Lung (tissue), 11 donors: ENCODE measurements at regions not wholly inside any gene's neighbourhood (a gene's known extent, or its start where the extent isn't known, plus 50 kb on each side); places are given as distances from the start of the nearest gene placed in this dataset.
"Not testable (repeated sequence)": the region's sequence is repeated elsewhere in the genome, so short reads cannot be mapped to it uniquely, and the experiment has no call there.

Experiments used
- ATAC-seq: fragments of 200-7000 bp; cut with Tn5 transposase; one replicate; pipeline ENCODE4 v1.9.1; 2020; ENCODE audit warnings: moderate number of reproducible peaks; ENCODE audit not compliant: insufficient read depth, low FRiP score
- DNase-seq, 3 donors: peaks; one replicate each; pipeline ENCODE4 v3.0.0-alpha.2; 2013 to 2017
- H3K27ac ChIP-seq, 2 donors: one replicate each; pipeline ENCODE4 v1.5.1; 2013; ENCODE audit warnings: mild to moderate bottlenecking in 2 of 2, moderate library complexity in 2 of 2, control low read depth in 1 of 2, inconsistent platforms in 1 of 2, low read depth in 1 of 2, low read length in 1 of 2
- H3K27me3 ChIP-seq, 3 donors: one replicate each; pipeline ENCODE4 v1.5.1; 2013; ENCODE audit warnings: low read length in 2 of 3; ENCODE audit not compliant: control insufficient read depth in 3 of 3, insufficient read depth in 3 of 3
- H3K36me3 ChIP-seq, 4 donors: one replicate each; pipeline ENCODE4 v1.5.1; 2013; ENCODE audit warnings: low read length in 4 of 4, mild to moderate bottlenecking in 1 of 4, moderate library complexity in 1 of 4; ENCODE audit not compliant: control insufficient read depth in 4 of 4, insufficient read depth in 4 of 4
- H3K4me1 ChIP-seq, 5 donors: one replicate each; pipeline ENCODE4 v1.5.1; 2013; ENCODE audit warnings: low read length in 5 of 5, mild to moderate bottlenecking in 2 of 5, moderate library complexity in 1 of 5; ENCODE audit not compliant: control insufficient read depth in 5 of 5, insufficient read depth in 5 of 5
- H3K4me3 ChIP-seq: one replicate; pipeline ENCODE4 v1.5.1; 2013; ENCODE audit warnings: mild to moderate bottlenecking, control low read depth, moderate library complexity
- H3K9ac ChIP-seq, 2 donors: one replicate each; pipeline ENCODE4 v1.5.1; 2013; ENCODE audit warnings: low read length in 2 of 2, control low read depth in 1 of 2; ENCODE audit not compliant: insufficient read depth in 1 of 2
- H3K9me3 ChIP-seq, 4 donors: one replicate each; pipeline ENCODE4 v1.5.1; 2013; ENCODE audit warnings: low read length in 3 of 4, mild to moderate bottlenecking in 1 of 4, moderate library complexity in 1 of 4; ENCODE audit not compliant: control insufficient read depth in 4 of 4, insufficient read depth in 3 of 4
- CTCF ChIP-seq: IDR thresholded peaks from 2 replicates; pipeline ENCODE4 v1.5.1; 2012; ENCODE audit warnings: mild to moderate bottlenecking; ENCODE audit errors: control extremely low read depth, extremely low read depth
- WGBS, 2 donors: extraction: QIAGEN DNeasy Blood & Tissue Kit; methylation state at CpG; one replicate each; pipeline ENCODE4 v1.1.7; 2013; 5-methylcytosine and 5-hydroxymethylcytosine counted together
- donor health status: control.
- donor health status: control.
- donor health status: Bipolar disorder and iron deficiency.
- donor health status: healthy.
- donor health status: DM: yes; HTN: yes; CAD: no.

DNA sequence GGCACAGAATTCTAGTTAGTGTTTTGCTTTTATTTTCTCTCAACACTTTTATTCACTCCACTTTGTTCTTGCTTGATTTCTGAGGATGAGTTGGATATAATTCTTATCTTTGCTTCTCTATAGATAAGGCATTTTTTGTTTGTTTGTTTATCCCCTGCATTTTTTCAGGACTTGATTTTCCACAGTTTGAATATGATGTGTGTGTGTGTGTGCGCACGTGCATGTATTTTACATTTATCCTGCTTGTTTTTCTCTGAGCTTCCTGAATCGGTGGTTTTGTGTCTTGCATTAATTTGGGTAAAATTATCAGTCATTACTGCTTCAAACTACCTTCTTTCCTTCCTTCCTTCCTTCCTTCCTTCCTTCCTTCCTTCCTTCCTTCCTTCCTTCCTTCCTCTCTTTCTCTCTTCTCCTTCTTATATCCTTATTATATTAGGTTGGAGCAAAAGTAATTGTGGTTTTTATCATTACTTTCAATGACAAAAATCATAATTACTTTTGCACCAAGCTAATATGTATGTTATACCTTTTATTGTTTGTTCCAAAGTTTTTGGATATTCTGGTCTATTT is 679.9 kb upstream of the RAG2 start:
- no peak for TF ChIP-seq CTCF
- WGBS, 2 donors, result 94 to 95% methylated on average over 3 of the region's 3 CpGs
- ATAC-seq (no peak), DNase-seq (no peak)
- Histone ChIP-seq H3K27ac (no peak overlapping the region), H3K9me3 (no peaks in the 10 kb centered on the region), H3K4me1 (peaks cover 0 to 17% (median 0%) of the 10 kb centered on the region in 5 donors), H3K36me3 (no peaks in the 10 kb centered on the region), H3K9ac (no peak overlapping the region), H3K4me3 (no peak overlapping the region), H3K27me3 (no peaks in the 10 kb centered on the region)

DNA sequence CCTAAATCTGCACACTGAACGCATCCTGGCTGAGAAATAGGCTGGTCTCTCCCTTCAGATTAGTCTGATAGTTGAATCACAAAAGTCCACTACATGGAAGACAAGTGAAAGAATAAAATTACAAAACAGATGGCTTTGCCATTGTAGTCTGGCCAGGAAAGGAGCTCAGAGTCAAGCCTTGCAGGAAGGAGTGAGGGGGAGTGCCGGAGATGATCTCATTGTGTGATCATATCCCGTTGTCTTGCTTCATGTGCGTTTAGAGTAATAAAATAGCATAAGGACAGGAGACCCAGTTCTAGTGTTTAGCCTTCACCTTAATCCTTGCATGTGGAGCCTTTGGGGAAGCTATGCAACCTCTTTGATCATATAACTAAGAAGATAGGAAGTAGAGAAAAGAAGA is 666.7 kb upstream of the RAG2 start:
- DNase-seq, result no peak
- H3K4me3 ChIP-seq, result no peak overlapping the region
- H3K4me1 ChIP-seq, result no peaks in the 10 kb centered on the region
- TF ChIP-seq CTCF, result no peak
- WGBS, 2 donors, result 59 to 70% methylated on average over 4 of the region's 4 CpGs
- H3K9ac ChIP-seq, result no peak overlapping the region
- no peak overlapping the region for H3K27ac ChIP-seq
- H3K27me3 ChIP-seq, result no peaks in the 10 kb centered on the region
- no peaks in the 10 kb centered on the region for H3K9me3 ChIP-seq
- no peak for ATAC-seq
- no peaks in the 10 kb centered on the region for H3K36me3 ChIP-seq

DNA sequence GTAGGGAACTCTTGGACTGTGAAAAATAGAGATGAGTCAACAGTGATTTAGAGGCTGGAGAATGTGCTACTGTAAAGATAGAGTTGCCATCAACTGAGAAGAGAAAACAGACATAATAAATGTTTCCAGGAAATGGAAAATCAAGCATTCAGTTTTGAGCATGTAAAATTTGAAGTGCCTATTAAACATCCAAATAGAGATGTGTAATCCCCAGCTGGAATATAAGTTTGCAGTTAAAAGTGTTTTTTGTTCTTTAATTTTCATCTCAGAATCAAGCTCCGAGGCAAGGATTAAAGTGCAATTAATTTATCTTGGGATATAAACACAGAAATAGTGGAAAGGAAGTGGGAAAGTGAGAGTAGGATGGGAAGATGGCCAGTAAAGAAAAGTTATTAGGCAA is 666.0 kb upstream of the RAG2 start:
- ATAC-seq (no peak), DNase-seq (no peak)
- no peak for TF ChIP-seq CTCF

DNA sequence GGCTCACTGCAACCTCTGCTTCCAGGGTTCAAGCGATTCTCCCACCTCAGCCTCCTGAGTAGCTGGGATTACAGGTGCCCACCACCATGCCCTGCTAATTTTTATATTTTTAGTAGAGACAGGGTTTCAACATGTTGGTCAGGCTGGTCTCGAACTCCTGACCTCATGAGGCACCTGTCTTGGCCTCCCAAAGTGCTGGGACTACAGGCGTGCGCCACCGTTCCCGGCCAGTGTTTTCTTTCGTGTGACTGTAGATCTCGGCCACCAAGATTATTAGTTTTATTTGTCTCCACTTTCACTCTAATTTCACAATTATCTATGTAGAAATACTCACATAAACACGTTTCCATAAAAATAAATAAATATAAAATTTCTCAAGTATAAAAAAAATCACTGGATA is 665.4 kb upstream of the RAG2 start:
- 86 to 91% methylated on average over 9 of the region's 9 CpGs for WGBS, 2 donors

More for the DNA sequence above, 666.0 kb upstream of the RAG2 start:
- 55 to 56% methylated on average over 1 of the region's 1 CpG for WGBS, 2 donors
- H3K9me3 ChIP-seq, result no peaks in the 10 kb centered on the region
- H3K27me3 ChIP-seq, result no peaks in the 10 kb centered on the region
- H3K4me3 ChIP-seq, result no peak overlapping the region
- H3K27ac ChIP-seq, result no peak overlapping the region
- H3K9ac ChIP-seq, result no peak overlapping the region
- H3K4me1 ChIP-seq, result no peaks in the 10 kb centered on the region
- no peaks in the 10 kb centered on the region for H3K36me3 ChIP-seq

More for the DNA sequence above, 665.4 kb upstream of the RAG2 start:
- not testable (repeated sequence) for DNase-seq, H3K9me3 ChIP-seq, H3K27ac ChIP-seq, ATAC-seq, H3K9ac ChIP-seq, H3K4me3 ChIP-seq, H3K36me3 ChIP-seq, H3K4me1 ChIP-seq, H3K27me3 ChIP-seq
